H9 (cell line): ENCODE measurements at regions not wholly inside any gene's neighbourhood (a gene's known extent, or its start where the extent isn't known, plus 50 kb on each side); places are given as distances from the start of the nearest gene placed in this dataset.

ENCODE experiments used
- DNase-seq: peaks from one replicate; pipeline ENCODE4 v3.0.0-alpha.2; 2017
- H2AFZ ChIP-seq: one replicate; pipeline ENCODE4 v1.6.1; 2013; ENCODE audit warnings: mild to moderate bottlenecking, low read length, control low read depth, moderate library complexity
- H2AK5ac ChIP-seq: 2 replicates; pipeline ENCODE4 v1.6.1; 2013; ENCODE audit warnings: low read length, control low read depth, mixed read lengths; ENCODE audit not compliant: insufficient read length
- H2BK120ac ChIP-seq: one replicate; pipeline ENCODE4 v1.6.1; 2013; ENCODE audit warnings: low read depth, mild to moderate bottlenecking, low read length, control low read depth, inconsistent platforms; ENCODE audit not compliant: poor library complexity, severe bottlenecking
- H2BK12ac ChIP-seq: 2 replicates; pipeline ENCODE4 v1.6.1; 2013; ENCODE audit warnings: low read length, control low read depth, mixed read lengths, low read depth; ENCODE audit not compliant: insufficient read length
- H2BK15ac ChIP-seq: 2 replicates; pipeline ENCODE4 v1.6.1; 2013; ENCODE audit warnings: low read depth, low read length, control low read depth
- H2BK20ac ChIP-seq: one replicate; pipeline ENCODE4 v1.6.1; 2013; ENCODE audit warnings: low read depth, mild to moderate bottlenecking, low read length, control low read depth, inconsistent platforms; ENCODE audit not compliant: poor library complexity, severe bottlenecking
- H2BK5ac ChIP-seq: 2 replicates; pipeline ENCODE4 v1.6.1; 2013; ENCODE audit warnings: low read length, control low read depth, mixed read lengths; ENCODE audit not compliant: insufficient read length
- H3K14ac ChIP-seq: 2 replicates; pipeline ENCODE4 v1.6.1; 2013; ENCODE audit warnings: low read length, control low read depth; ENCODE audit not compliant: insufficient read depth
- H3K18ac ChIP-seq: 2 replicates; pipeline ENCODE4 v1.6.1; 2013; ENCODE audit warnings: low read depth, mild to moderate bottlenecking, mixed read lengths, low read length, control low read depth; ENCODE audit not compliant: insufficient read length
- H3K23ac ChIP-seq: 2 replicates; pipeline ENCODE4 v1.6.1; 2013; ENCODE audit warnings: low read length, control low read depth, mixed read lengths, low read depth; ENCODE audit not compliant: insufficient read length
- H3K23me2 ChIP-seq: 2 replicates; pipeline ENCODE4 v1.6.1; 2013; ENCODE audit warnings: low read depth, mild to moderate bottlenecking, mixed read lengths, low read length, control low read depth; ENCODE audit not compliant: insufficient read length, poor library complexity, severe bottlenecking
- H3K27ac ChIP-seq: 2 replicates; pipeline ENCODE4 v1.5.1; 2013; ENCODE audit warnings: low read length, control low read depth, mixed read lengths, low read depth; ENCODE audit not compliant: insufficient read length
- H3K27me3 ChIP-seq: 2 replicates; pipeline ENCODE4 v1.6.1; 2013; ENCODE audit warnings: low read length, control low read depth, inconsistent platforms; ENCODE audit not compliant: insufficient read depth
- H3K4ac ChIP-seq: 2 replicates; pipeline ENCODE4 v1.6.1; 2013; ENCODE audit warnings: low read depth, mild to moderate bottlenecking, control low read depth, inconsistent platforms, low read length, moderate library complexity
- H3K4me1 ChIP-seq: 2 replicates; pipeline ENCODE4 v1.6.1; 2013; ENCODE audit warnings: low read length, control low read depth, inconsistent platforms; ENCODE audit not compliant: insufficient read depth
- H3K4me2 ChIP-seq: 2 replicates; pipeline ENCODE4 v1.6.1; 2013; ENCODE audit warnings: low read length, control low read depth, mixed read lengths; ENCODE audit not compliant: insufficient read length, insufficient read depth
- H3K56ac ChIP-seq: 2 replicates; pipeline ENCODE4 v1.6.1; 2013; ENCODE audit warnings: low read depth, mild to moderate bottlenecking, mixed read lengths, low read length, control low read depth; ENCODE audit not compliant: insufficient read length
- H3K79me1 ChIP-seq: 2 replicates; pipeline ENCODE4 v1.6.1; 2013; ENCODE audit warnings: low read depth, mild to moderate bottlenecking, moderate library complexity, low read length, control low read depth, inconsistent platforms; ENCODE audit not compliant: insufficient read depth, poor library complexity, severe bottlenecking
- H3K79me2 ChIP-seq: 2 replicates; pipeline ENCODE4 v1.6.1; 2013; ENCODE audit warnings: low read length, control low read depth, inconsistent platforms; ENCODE audit not compliant: insufficient read depth
- H3K9ac ChIP-seq: 2 replicates; pipeline ENCODE4 v1.6.1; 2013; ENCODE audit warnings: low read length, control low read depth, mixed read lengths; ENCODE audit not compliant: insufficient read length; ENCODE audit errors: extremely low read depth
- H3K9me3 ChIP-seq: one replicate; pipeline ENCODE4 v1.6.1; 2013; ENCODE audit warnings: low read depth, low read length, inconsistent platforms; ENCODE audit not compliant: control insufficient read depth
- H3T11ph ChIP-seq: one replicate; pipeline ENCODE4 v1.6.1; 2013; ENCODE audit warnings: mild to moderate bottlenecking, low read length, control low read depth, inconsistent platforms
- H4K20me1 ChIP-seq: one replicate; pipeline ENCODE4 v1.6.1; 2013; ENCODE audit not compliant: control insufficient read depth, insufficient read length, insufficient read depth
- H4K5ac ChIP-seq: 2 replicates; pipeline ENCODE4 v1.6.1; 2013; ENCODE audit warnings: low read depth, mild to moderate bottlenecking, mixed read lengths, low read length, control low read depth; ENCODE audit not compliant: insufficient read length
- H4K8ac ChIP-seq: replicated peaks from 2 replicates; pipeline ENCODE4 v1.6.1; 2013; ENCODE audit warnings: low read length, control low read depth, mixed read lengths, low read depth; ENCODE audit not compliant: insufficient read length
- H4K91ac ChIP-seq: 2 replicates; pipeline ENCODE4 v1.6.1; 2013; ENCODE audit warnings: low read depth, mild to moderate bottlenecking, moderate library complexity, mixed read lengths, low read length, control low read depth; ENCODE audit not compliant: insufficient read length
- H3K27ac Mint-ChIP-seq, 3 experiments: 2 replicates in 2 of 3; 3 replicates in 1 of 3; pipeline ENCODE4 v1.8.0; 2020 to 2021; ENCODE audit warnings: mixed read lengths in 3 of 3, mild to moderate bottlenecking in 1 of 3, moderate library complexity in 1 of 3
- H3K27me3 Mint-ChIP-seq: 2 replicates; pipeline ENCODE4 v1.8.0; 2021; ENCODE audit warnings: low read depth, mild to moderate bottlenecking, moderate library complexity, mixed read lengths
- H3K36me3 Mint-ChIP-seq, 3 experiments: 2 replicates in 2 of 3; 3 replicates in 1 of 3; pipeline ENCODE4 v1.8.0; 2020 to 2021; ENCODE audit warnings: low read depth in 3 of 3, mixed read lengths in 3 of 3; ENCODE audit not compliant: insufficient read depth in 1 of 3
- H3K4me1 Mint-ChIP-seq, 2 experiments: 2 replicates each; pipeline ENCODE4 v1.8.0; 2020; ENCODE audit warnings: mixed read lengths in 2 of 2
- H3K4me3 Mint-ChIP-seq, 2 experiments: 2 replicates in 1 of 2; 3 replicates in 1 of 2; pipeline ENCODE4 v1.8.0; 2020 to 2021; ENCODE audit warnings: mild to moderate bottlenecking in 2 of 2, mixed read lengths in 2 of 2, moderate library complexity in 1 of 2
- H3K9me3 Mint-ChIP-seq, 2 experiments: 2 replicates in 1 of 2; 3 replicates in 1 of 2; pipeline ENCODE4 v1.8.0; 2020; ENCODE audit warnings: mild to moderate bottlenecking in 2 of 2, mixed read lengths in 2 of 2, moderate library complexity in 1 of 2
- CTCF ChIP-seq: fragments of 200-600 bp; sonication (generic); conservative IDR thresholded peaks from 3 replicates; pipeline ENCODE4 v1.8.0; 2021; ENCODE audit warnings: antibody characterized with exemption, mild to moderate bottlenecking
- WGBS: extraction: QIAGEN DNeasy Blood & Tissue Kit; methylation state at CpG from one replicate; pipeline ENCODE4 v1.1.7; 2013; ENCODE audit warnings: missing lambda C conversion rate, low lambda C conversion rate, mixed read lengths; ENCODE audit not compliant: insufficient read length; ENCODE audit errors: extremely low coverage; 5-methylcytosine and 5-hydroxymethylcytosine counted together

- H2AK5ac ChIP-seq = no peak overlapping the region
Measured at GRCh38 chr3:168858327-168858726, 762.6 kb upstream of the GOLIM4 start.

More at GRCh38 chr3:168858327-168858726, 762.6 kb upstream of the GOLIM4 start:
- Histone ChIP-seq H2BK15ac (no peak overlapping the region), H3K79me2 (no peaks in the 10 kb centered on the region), H3K18ac (no peak overlapping the region), H3K23me2 (no peaks in the 10 kb centered on the region), H3K4me2 (no peak overlapping the region), H2BK20ac (no peak overlapping the region), H3K56ac (no peak overlapping the region), H4K20me1 (no peaks in the 10 kb centered on the region), H3K9ac (no peak overlapping the region), H4K91ac (no peak overlapping the region), H2BK12ac (no peak overlapping the region), H4K5ac (no peak overlapping the region), H3K79me1 (no peaks in the 10 kb centered on the region), H2AFZ (no peak overlapping the region), H3K4me1 (no peaks in the 10 kb centered on the region), H3K14ac (no peak overlapping the region), H3K9me3 (no peaks in the 10 kb centered on the region), H3K23ac (no peak overlapping the region), H2BK5ac (no peak overlapping the region), H3K27me3 (no peaks in the 10 kb centered on the region), H3T11ph (no peak overlapping the region), H3K27ac (no peak overlapping the region), H3K4ac (no peak overlapping the region), H2BK120ac (no peak overlapping the region), H4K8ac (no peak overlapping the region)
- Mint-ChIP-seq H3K4me1 (no peaks in the 10 kb centered on the region), H3K4me3 (no peak overlapping the region), H3K27me3 (no peaks in the 10 kb centered on the region), H3K27ac (no peak overlapping the region), H3K36me3 (peaks cover 0 to 24% (median 6%) of the 10 kb centered on the region in 3 experiments; a peak in 5 of 7 replicates), H3K9me3 (peaks cover 4 to 13% of the 10 kb centered on the region in 2 experiments; a peak in 4 of 5 replicates)
- TF ChIP-seq CTCF = no peak
- DNase-seq = no peak
- no CpG with 5 or more reads among the region's 3 CpGs for WGBS
